Thyroid gland (tissue), 4 donors: ENCODE measurements at regions not wholly inside any gene's neighbourhood (a gene's known extent, or its start where the extent isn't known, plus 50 kb on each side); places are given as distances from the start of the nearest gene placed in this dataset.

Experiments used
- POLR2A ChIP-seq, 2 donors: fragments of 450-650 bp; IDR thresholded peaks; one replicate each; pipeline ENCODE4 v1.6.1; 2017; ENCODE audit warnings: antibody characterized with exemption in 2 of 2, mild to moderate bottlenecking in 2 of 2, moderate library complexity in 1 of 2
- TF ChIP-seq, protein P1 (sequence below), 6 experiments: fragments of 200-600 bp in 3 of 6; fragments of 450-650 bp in 3 of 6; sonication (generic) in 3 of 6; IDR thresholded peaks; one replicate each; pipeline ENCODE4 v1.5.1; 2016 to 2019; ENCODE audit warnings: antibody characterized with exemption in 6 of 6, mild to moderate bottlenecking in 2 of 6, inconsistent platforms in 1 of 6, moderate library complexity in 1 of 6

GRCh38 chr2:239725551-239725890, 299.6 kb downstream of the NDUFA10 start:
- TF ChIP-seq, protein P1, sequence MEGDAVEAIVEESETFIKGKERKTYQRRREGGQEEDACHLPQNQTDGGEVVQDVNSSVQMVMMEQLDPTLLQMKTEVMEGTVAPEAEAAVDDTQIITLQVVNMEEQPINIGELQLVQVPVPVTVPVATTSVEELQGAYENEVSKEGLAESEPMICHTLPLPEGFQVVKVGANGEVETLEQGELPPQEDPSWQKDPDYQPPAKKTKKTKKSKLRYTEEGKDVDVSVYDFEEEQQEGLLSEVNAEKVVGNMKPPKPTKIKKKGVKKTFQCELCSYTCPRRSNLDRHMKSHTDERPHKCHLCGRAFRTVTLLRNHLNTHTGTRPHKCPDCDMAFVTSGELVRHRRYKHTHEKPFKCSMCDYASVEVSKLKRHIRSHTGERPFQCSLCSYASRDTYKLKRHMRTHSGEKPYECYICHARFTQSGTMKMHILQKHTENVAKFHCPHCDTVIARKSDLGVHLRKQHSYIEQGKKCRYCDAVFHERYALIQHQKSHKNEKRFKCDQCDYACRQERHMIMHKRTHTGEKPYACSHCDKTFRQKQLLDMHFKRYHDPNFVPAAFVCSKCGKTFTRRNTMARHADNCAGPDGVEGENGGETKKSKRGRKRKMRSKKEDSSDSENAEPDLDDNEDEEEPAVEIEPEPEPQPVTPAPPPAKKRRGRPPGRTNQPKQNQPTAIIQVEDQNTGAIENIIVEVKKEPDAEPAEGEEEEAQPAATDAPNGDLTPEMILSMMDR (IDR thresholded peaks at IDR 0.05) = no peak
- TF ChIP-seq POLR2A (IDR thresholded peaks at IDR 0.05) = no peak
